DND-41 (cell line): ENCODE measurements at regions not wholly inside any gene's neighbourhood (a gene's known extent, or its start where the extent isn't known, plus 50 kb on each side); places are given as distances from the start of the nearest gene placed in this dataset.

Experiments
- ATAC-seq: fragments of 200-7000 bp; cut with Tn5 transposase; 3 replicates; pipeline ENCODE4 v1.9.1; 2021; ENCODE audit warnings: low read depth; ENCODE audit not compliant: insufficient read depth
- DNase-seq: peaks from one replicate; pipeline ENCODE4 v3.0.0-alpha.2; 2020
- H2AFZ ChIP-seq: 2 replicates; pipeline ENCODE4 v1.6.0; 2012; ENCODE audit warnings: low read depth, low read length
- H3K27ac ChIP-seq: 2 replicates; pipeline ENCODE4 v1.5.1; 2012; ENCODE audit warnings: low read length, inconsistent platforms
- H3K27me3 ChIP-seq: fragments of 200-600 bp; sonication (generic); 2 replicates; pipeline ENCODE4 v1.6.0; 2012; ENCODE audit warnings: low read length, mild to moderate bottlenecking, inconsistent platforms; ENCODE audit not compliant: insufficient read depth, poor library complexity
- H3K36me3 ChIP-seq: 2 replicates; pipeline ENCODE4 v1.5.1; 2012; ENCODE audit warnings: low read length, inconsistent platforms; ENCODE audit not compliant: insufficient read depth
- H3K4me1 ChIP-seq: 2 replicates; pipeline ENCODE4 v1.5.1; 2012; ENCODE audit warnings: mild to moderate bottlenecking, low read length; ENCODE audit not compliant: insufficient read depth
- H3K4me2 ChIP-seq: 2 replicates; pipeline ENCODE4 v1.6.0; 2012; ENCODE audit warnings: mild to moderate bottlenecking, moderate library complexity, low read length, inconsistent platforms; ENCODE audit not compliant: insufficient read depth
- H3K4me3 ChIP-seq, 2 experiments: fragments of 200-600 bp in 1 of 2; shearing (Covaris generic) in 1 of 2; 2 replicates each; pipeline ENCODE4 v1.5.1; 2012 to 2016; ENCODE audit warnings: inconsistent platforms in 2 of 2, low read length in 2 of 2, mild to moderate bottlenecking in 2 of 2, low read depth in 1 of 2, moderate library complexity in 1 of 2
- H3K79me2 ChIP-seq: 2 replicates; pipeline ENCODE4 v1.6.0; 2012; ENCODE audit warnings: low read length, inconsistent platforms; ENCODE audit not compliant: insufficient read depth
- H3K9ac ChIP-seq: 2 replicates; pipeline ENCODE4 v1.6.0; 2012; ENCODE audit warnings: low read depth, mild to moderate bottlenecking, inconsistent platforms, low read length, moderate library complexity
- H3K9me3 ChIP-seq: 2 replicates; pipeline ENCODE4 v1.5.1; 2012; ENCODE audit warnings: low read length, moderate library complexity, mild to moderate bottlenecking, inconsistent platforms; ENCODE audit not compliant: insufficient read depth, severe bottlenecking
- H4K20me1 ChIP-seq: 2 replicates; pipeline ENCODE4 v1.6.0; 2012; ENCODE audit warnings: low read length; ENCODE audit not compliant: insufficient read depth
- CTCF ChIP-seq: IDR thresholded peaks from 2 replicates; pipeline ENCODE4 v1.5.1; 2012; ENCODE audit warnings: borderline replicate concordance, low read length, moderate library complexity, mild to moderate bottlenecking; ENCODE audit not compliant: poor library complexity, severe bottlenecking; ENCODE audit errors: extremely low read depth
- EZH2 ChIP-seq: IDR thresholded peaks from 3 replicates; pipeline ENCODE4 v1.6.1; 2012; ENCODE audit warnings: borderline replicate concordance, low read depth, mild to moderate bottlenecking, moderate library complexity, low read length, inconsistent platforms; ENCODE audit not compliant: severe bottlenecking

GRCh38 chr1:9486466-9487140 is 52.7 kb upstream of the SLC25A33 start:
- Histone ChIP-seq H3K9me3 (no peaks in the 10 kb centered on the region), H3K27me3 (no peaks in the 10 kb centered on the region), H3K4me3 (no peak overlapping the region), H3K36me3 (no peaks in the 10 kb centered on the region), H4K20me1 (no peaks in the 10 kb centered on the region), H2AFZ (no peak overlapping the region), H3K27ac (no peak overlapping the region), H3K79me2 (no peaks in the 10 kb centered on the region), H3K9ac (no peak overlapping the region), H3K4me1 (peaks cover 3% of the 10 kb centered on the region; the same call in 1 of the 2 replicates), H3K4me2 (no peak overlapping the region)
- DNase-seq = no peak
- TF ChIP-seq CTCF = no peak
- TF ChIP-seq EZH2 = no peak
- ATAC-seq = no peak
